ENCODE measurements at regions not wholly inside any gene's neighbourhood (a gene's known extent, or its start where the extent isn't known, plus 50 kb on each side); places are given as distances from the start of the nearest gene placed in this dataset.

DNA sequence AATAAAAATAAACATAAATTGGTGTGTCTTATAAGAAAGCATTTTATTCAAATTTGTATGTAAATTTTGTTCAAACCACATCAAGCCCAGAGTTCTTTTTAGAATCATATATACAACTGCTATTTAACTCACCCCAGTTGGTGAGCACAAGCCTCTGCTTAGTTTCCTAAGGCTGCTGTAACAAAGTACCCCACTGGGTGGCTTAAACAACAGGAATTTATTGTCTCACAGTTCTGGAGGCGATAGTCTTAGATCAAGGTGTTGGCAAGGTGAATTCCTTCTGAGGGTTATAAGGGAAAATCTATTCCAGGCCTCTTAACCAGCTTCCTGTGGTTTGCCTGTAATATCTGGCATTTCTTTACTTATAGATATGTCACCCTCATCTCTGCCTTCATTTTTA lies 1133.5 kb downstream of the OLFM4 start:
- DNase-seq (ENCODE audit: low read depth) = no peak

DNA sequence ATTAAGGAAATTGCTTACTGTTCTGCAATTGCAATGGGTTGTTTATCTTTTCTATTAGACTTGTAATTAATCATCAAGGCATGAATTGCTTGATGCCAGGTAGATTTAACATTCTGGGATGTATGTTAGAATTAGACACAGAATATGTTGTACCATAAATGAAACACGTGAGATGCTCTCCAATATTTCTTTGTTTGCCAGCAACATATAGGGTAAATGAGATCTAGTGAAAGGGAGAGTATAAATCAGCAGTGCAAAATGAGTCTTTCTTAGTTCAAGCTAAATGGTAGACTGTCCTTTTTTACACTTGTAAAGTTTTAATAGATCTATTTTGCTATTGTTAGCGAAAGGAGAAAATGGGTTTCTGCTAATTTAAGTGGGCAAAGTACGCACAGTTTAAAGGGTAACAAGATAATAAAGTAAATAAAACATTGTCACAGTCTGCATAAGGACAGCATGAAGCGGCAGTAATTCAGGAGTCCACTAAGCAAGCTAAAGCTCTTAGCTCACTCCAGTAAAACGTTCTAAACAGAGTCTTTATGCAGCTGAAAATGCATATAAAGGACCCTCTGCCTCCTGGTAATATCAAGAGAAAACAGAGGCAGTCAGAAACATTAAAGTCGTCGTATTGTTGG lies 1137.1 kb downstream of the OLFM4 start:
- DNase-seq (ENCODE audit: low read depth) = no peak

DNA sequence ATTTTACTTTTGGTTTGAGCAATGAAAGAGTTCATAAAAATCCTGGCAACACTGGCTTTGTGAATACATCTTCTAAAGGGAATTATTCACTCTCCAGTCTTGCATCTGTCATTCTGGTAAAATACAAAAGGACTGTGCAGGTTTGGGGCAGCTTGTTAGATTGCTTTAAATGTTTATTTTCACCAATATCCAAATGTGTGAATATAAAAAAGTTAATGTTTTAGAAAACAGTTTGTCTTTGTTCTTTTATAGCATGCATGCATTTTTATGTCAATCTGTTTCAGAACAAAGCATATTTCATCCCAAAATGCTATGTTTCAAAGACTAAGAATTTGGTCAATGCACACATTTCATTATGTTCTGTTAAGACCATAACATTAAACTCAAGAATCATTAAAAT lies 1145.4 kb downstream of the OLFM4 start:
- no peak for DNase-seq (ENCODE audit: low read depth)

DNA sequence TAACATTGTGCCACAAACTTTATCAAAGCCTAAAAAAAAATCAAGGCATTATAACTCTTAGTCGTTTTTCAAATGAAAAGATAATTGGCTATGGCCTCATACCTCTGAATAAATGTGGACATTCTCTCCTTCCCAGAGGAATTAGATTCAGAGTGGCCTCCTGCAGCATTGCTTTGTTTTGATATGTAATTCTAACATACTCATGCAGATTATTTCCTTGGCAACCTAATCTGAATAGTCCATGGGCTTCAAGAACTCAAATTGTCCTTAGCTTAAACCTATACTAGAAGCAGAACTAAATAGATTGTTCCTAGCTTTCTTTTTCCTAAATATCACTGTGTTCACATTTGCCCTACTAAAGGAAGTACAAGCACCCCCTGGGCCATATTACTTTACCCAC lies 1146.9 kb downstream of the OLFM4 start:
- DNase-seq (ENCODE audit: low read depth) = no peak

DNA sequence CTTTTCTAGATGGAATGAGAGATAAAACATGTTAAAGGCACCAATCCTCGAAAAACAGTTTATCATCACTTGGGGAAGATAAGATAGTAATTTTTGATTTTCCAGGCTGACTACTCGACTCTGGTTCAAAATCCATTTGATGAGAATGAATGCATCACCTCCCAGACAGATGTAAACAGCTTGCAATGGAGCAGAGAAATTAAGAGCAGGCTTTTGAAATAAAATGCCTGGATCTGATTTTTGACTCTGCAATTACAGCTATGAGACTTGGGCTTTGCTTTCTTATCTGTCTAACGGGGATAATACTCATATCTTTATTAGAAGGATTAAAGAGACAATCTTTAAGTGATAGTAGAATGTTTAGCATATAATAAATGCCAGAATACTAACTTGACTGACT lies 1148.9 kb downstream of the OLFM4 start:
- DNase-seq (ENCODE audit: low read depth) = no peak

DNA sequence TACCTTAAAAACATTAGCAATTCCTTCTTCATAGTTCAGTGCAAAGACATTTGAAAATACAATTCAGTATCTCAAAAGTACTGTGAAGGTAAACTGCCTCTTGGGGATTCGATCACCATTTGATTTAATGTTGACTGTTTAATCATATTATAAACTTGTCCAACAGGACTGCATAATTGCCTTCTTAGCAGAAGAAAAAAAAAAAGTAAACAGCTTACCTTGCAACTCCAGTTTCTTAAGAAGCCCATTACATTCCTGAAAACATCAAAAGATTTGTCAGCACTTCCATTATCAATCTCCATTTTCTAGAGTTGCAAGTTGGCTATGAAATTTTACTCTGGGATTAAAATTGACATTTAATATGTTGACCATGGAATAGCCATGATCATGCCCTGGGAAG lies 1154.6 kb downstream of the OLFM4 start:
- no peak for DNase-seq (ENCODE audit: low read depth)

DNA sequence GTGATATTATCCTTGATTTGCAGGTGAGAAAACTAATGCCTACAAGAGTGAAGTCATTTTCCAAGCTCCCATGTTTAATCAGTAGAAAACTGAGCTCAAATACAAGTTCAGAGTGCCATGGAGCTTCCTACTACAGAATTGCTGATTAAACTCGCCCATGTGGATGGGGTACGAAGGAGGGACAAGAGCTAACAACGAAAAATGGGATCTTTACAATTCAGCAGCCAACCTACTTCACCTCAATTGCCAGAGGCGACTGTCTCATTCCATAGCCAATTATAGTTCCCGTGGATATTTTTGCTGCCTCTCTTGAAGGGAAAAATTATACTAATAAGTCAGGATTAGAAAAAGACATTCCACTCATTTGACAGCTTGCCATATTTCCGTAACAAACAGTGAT lies 1155.1 kb downstream of the OLFM4 start:
- no peak for DNase-seq (ENCODE audit: low read depth)

DNA sequence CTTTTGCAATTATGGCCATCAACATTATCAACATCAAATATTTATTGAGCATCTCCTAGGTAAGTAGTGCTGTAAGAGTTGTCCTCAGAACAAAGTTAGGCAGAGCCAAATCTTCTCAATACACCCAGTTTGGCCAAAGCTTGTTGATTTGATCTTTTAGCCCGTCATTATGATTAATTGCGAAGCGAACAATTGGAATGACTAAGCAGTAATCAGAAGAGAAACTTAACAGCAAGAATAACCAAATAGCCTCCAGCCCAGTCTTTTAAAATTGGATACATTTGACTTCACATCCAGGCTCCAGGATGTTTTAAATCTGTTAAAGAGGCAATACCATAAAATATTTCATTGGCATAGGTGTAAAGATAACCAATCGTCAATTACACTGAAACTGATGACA lies 1156.0 kb downstream of the OLFM4 start:
- DNase-seq (ENCODE audit: low read depth) = no peak

DNA sequence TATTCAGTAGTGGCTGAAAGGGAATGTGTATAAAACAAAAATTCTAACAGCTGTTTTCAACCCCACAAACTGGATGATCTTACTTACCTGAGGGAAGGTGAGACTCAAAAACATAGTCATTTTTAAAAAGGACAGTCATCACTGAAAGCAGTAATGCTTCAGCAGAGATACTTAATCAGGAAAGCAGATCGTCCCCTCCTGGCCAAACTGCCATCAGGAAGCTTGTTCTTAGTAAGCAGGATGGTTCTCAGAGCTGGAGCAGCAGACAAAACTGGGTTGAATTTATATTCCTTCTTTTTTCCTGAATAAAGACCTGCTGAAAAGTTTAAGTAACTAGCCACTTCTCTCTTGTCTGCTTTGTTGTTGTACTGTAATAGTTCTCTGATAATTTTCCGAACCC lies 1156.5 kb downstream of the OLFM4 start:
- no peak for DNase-seq (ENCODE audit: low read depth)

DNA sequence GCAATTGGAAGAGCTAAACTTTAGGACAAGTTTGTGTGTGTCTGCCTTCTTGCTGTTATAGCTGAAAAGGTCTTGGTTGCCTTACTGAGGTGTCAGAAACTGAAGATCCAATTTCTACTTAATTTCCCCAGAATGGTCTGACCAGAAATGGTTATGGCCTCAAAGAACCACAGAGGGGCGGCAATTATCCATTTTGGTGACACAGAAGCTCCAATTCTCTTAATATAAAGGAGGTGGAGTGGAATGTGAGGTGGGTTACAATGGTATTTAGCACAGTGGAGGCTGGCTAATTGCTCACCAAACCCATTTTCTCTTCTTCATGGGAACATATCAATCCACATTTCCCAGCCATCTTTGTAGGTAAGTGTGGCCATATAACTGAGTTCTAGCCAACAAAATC lies 1157.2 kb downstream of the OLFM4 start:
- no peak for DNase-seq (ENCODE audit: low read depth)

DNA sequence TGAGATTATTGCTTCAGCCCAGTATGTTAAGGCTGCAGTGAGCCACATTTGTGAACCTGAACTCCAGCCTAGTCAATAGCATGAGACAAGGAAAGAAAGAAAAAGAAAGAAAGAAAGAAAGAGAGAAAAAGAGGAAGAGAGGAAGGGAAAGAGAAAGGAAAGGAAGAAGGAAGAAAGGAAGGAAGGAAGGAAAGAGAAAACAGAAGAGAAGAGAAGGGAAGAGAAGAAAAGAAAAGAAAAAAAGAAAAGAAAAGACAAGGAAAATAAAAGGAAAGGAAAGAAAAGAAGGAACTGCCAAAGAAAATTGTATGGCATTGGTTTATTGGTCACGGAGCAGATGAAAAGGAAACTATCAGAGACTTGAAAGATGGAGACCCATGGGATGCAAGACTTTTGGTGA lies 1158.8 kb downstream of the OLFM4 start:
- no peak for DNase-seq (ENCODE audit: low read depth)

DNA sequence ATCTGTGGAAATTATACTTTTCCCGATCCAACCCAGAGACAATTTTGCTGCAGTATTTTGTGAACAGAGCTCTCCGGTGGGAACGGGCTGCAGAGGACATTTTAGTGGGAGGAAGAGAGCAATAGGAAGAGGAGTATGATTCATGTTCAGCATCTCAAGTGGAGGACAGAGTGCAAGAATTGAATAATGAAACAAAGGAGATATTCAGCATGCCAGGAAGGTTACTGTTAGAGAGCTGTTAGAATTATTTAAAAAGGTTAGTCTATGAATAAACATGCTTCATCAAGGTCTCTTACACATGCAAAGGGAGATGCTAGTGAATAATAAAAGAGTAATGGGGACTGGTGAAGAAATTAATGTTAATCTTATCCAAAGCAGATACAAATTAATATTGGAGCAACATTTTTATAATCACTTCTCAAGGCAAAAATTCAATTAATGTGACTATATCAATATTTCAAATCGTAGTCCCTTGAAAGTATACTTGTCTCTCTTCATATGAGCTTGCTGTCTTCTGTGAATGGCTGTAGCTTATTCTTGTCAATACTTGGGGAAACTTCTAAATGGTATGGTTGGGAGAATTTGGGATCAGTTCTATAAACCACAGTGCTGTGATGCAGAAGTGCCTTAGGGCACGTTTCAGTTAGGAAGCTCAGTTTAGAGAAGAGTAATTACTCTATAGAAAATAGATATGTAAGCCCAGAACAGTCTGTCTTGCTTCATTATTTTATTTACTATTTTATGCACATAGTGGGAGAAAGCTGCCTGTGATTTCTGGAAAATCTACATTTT lies 1165.8 kb downstream of the OLFM4 start:
- DNase-seq (ENCODE audit: low read depth) = no peak

DNA sequence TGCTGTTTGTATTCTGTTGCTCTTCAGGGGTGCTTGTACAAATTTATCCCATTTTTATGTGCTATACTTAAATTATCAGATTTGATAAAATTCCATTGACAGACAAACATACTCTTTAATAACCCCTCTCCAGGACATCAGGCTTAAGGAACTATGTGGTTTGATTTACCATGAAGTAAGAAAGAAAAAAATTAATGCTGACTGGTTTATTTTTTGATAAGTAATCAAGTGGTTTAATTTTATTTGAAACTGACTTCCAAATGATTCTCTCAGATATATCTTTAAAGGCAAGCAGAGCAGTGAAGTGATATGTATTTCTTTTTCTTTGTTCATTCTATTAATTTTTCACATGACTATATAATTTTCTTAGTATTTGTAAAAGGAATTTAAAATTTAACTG lies 1168.1 kb downstream of the OLFM4 start:
- no peak for DNase-seq (ENCODE audit: low read depth)

DNA sequence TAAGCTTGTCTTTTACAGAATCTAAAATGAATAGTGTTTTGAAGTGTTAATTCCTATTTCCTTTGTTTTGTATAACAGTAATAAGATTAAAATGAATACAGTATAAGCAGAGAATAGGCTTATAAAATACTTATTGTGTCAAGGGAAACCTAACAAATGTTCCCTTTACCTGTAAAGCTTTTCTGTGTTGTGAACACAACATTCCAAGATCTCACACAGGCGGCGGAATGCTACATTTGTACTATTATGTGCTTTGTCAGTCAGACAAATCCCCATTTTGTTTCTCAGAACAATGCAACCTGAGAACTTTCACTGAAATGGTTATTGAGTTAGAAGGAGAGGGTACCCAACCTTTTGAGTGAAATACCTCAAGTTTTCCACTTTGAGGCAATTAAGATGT lies 1170.3 kb downstream of the OLFM4 start:
- DNase-seq (ENCODE audit: low read depth) = no peak

DNA sequence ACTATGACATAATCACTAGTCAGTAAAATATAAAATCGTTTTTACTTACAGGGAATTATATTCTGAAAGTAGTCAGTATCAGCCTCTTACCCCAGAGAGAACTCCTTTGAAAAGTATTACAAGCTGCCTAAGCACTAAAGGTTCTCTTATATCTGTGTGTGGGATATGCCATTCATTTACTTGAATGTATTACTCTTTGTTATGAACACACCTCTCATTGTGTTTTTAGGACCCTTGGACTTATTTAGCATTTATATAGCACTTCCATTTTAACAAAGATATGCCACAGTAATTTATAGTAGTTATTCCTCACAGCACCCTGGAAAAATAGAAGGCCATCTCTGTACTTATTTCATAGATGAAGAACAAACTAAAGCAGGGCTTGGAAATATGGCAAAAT lies 1178.0 kb downstream of the OLFM4 start:
- DNase-seq (ENCODE audit: low read depth) = no peak

DNA sequence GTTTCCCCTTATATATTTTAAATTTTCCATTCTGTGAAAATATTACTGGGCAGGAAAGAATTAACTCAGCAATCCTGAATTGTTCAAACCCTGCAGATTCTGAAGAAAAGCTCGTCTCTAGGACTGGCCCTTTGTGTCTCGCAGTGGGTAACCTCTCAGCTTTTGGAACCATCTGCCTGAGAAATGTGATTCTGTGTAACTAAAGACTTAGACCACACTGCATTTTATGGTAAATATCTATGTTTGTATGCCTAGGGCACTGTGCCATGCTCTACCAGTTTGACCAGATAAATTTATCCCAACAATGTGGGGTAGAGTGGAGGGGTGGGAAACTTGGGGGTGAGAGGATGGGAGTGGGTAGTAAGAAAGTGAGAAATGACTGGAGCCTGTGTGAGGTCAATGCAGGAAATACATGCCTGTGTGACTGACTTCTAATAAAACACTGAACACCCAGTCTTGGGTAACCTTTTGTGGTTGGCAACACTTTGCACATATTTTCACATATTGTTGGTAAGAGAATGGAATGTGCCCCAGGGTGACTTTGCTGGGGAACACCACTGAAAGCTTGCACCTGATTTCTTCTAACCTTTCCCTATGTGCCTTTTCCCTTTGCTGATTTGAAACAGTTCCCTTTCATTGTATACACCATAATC lies 1181.9 kb downstream of the OLFM4 start:
- DNase-seq (ENCODE audit: low read depth) = no peak

DNA sequence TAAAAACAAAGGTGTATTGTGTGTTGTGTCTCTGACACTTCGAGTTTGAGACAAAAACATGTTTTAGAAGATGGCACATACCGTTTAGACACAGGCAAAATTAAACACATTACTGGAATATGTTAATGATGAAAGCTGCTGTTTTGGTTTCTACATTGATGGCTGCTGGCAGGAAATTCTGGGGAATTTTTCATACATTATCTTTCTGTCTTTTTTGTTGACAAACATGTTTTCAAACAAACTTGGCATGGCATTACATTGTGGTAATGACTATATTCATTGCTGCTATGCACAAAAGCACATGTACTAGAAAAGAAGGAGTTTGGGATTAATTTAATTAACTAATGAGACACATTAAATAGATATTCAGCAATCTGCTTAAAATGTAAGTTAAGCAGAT lies 1187.6 kb downstream of the OLFM4 start:
- no peak for DNase-seq (ENCODE audit: low read depth)

DNA sequence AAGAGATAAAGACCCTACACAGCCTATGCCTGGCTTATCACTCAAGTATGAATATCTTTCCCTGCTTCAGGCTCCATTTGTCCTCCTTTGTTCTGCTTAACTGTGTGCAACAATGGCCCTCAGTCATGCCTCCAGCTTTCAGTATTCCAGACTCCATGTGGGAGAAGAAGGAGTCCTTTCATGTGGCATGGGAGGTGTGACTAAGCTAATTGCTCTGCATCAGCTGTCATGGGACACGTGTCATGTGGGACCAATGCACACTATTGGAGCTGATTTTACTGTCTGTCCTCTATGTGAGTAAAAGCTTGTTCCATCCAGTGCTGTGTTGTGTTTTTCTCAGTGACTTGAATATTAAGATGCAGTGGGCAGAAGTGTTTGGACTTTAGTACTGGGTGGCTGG lies 1198.3 kb downstream of the OLFM4 start:
- no peak for DNase-seq (ENCODE audit: low read depth)

DNA sequence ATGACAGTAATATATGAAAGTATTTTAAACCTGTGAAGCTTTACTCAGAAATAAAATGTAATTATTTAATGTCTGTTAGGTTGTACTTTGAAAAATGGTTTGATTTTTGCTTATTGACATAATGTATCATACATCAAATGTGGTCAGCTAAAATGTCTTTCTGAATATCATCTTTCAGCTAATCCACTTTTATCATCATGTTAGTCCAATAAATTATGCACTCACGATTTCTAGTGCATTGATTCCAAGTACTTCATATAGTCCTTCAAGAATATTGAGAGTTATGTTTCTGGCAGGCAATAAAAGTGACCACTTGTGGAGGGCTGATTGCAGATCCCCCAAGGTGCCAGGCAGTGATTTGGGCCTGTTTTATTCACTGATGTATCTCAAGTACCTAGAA lies 1204.1 kb downstream of the OLFM4 start:
- DNase-seq (ENCODE audit: low read depth) = no peak

DNA sequence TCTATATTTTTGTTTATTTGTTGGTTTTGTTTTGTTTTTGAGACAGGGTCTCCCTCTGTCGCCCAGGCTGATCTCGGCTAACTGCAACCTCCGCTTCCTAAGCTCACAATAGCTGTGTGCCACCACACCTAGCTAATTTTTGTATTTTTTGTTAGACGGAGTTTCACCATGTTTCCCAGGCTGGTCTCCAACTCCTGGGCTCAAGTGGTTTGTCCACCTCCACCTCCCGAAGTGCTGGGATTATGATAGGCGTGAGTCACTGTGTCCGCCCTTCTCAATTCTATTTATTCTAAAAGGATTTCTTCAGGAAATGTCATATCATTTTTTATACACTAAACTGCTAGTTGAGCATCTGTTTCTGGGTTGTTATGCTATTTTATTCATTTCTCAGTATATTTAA lies 1206.0 kb downstream of the OLFM4 start:
- DNase-seq (ENCODE audit: low read depth) = no peak

DNA sequence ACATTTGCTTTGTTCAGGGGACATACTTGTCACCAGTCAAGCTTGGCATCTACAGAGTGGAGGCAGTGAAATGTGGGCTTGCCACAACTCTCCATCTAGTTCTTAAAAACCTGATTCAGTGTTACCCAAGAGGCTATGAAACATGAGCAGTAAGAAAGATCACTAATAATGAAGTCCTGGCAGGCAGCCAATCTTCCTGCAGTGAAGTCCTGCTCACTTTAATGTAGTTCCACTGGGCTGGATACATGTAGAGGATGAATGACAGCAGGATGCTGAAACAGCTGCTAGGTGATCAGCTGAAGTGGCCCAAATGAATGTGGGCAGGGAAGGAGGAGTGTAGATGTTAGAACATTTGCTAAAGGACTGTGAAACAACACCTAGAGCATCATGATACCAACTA lies 1213.1 kb downstream of the OLFM4 start:
- DNase-seq (ENCODE audit: low read depth) = no peak

DNA sequence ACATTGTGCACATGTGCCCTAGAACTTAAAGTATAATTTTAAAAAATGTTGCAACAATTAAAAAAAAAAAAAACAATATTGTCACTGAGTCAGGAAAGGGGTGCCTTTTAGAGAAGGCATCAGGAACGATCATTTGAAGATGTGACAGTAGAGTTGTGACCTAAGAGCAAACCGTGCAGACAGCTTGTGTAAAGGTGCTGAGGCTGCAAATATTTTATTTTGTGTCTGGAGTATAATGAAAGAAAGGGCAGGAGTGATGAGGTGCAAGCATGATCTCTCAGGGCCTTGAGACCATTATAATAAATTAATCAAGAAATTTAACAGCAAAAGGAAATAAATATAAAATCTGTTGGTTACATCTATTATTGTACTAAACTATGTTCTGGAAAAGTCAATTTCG lies 1219.7 kb downstream of the OLFM4 start:
- no peak for DNase-seq (ENCODE audit: low read depth)

DNA sequence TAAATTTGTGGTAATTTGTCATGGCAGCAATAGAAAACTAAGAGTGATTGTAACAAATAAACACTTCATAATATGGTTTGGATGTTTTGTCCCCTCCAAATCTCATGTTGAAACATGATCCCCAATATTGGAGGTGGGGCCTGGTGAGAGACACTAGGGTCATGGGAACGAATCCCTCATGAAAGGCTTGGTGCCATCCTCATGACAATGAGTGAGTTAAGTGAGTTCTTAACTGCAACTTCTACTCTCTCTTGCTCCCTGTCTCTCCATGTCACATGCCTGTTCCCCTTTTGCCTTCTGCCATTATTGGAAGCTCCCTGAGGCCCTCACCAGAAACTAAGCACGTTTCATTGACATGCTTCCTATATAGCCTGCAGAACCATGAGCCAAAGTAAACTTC lies 1233.2 kb downstream of the OLFM4 start:
- DNase-seq (ENCODE audit: low read depth) = no peak

All from LHCN-M2 (cell line).